ENCODE measurements at regions not wholly inside any gene's neighbourhood (a gene's known extent, or its start where the extent isn't known, plus 50 kb on each side); places are given as distances from the start of the nearest gene placed in this dataset.

DNA sequence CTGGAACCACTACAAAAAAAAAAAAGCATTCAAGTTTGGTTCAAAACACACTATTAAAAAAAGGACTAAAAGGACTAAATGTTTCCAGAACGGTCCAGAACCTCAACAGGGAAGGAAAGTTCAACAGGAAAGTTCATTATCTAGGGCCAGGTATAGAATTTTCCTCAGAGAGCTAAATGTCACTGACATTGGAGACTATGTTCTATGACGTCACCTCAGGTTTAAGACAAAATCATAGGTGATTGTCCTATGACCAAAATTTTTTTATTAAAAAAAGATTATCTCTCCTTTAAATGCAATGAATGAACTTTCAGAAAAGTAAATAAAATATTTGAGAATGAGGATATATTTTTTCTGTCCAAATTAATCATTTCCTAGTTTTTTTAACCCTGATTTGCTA lies 746.7 kb upstream of the USP15 start:
- DNase-seq (ENCODE audit: low spot score), result no peak
- WGBS, result 67% methylated on average over 2 of the region's 2 CpGs
- no peak overlapping the region for H3K9ac ChIP-seq (ENCODE audit: low read depth in 1 of 2, low read length in 2 of 2)

GRCh38 chr12:61514016-61514415 lies 746.2 kb upstream of the USP15 start:
- Histone ChIP-seq H3K9ac (ENCODE audit: low read depth in 1 of 2, low read length in 2 of 2) (no peak overlapping the region), H3K27me3 (ENCODE audit: control insufficient read depth in 4 of 4, insufficient read depth in 4 of 4, low read length in 3 of 4) (peaks cover 0 to 5% (median 0%) of the 10 kb centered on the region in 4 donors), H3K4me3 (ENCODE audit: low read depth in 1 of 3, low read length in 3 of 3) (no peak overlapping the region), H3K9me3 (ENCODE audit: control insufficient read depth in 4 of 4, low read length in 3 of 4) (no peaks in the 10 kb centered on the region), H3K36me3 (ENCODE audit: control insufficient read depth in 4 of 4, insufficient read depth in 3 of 4, low read depth in 1 of 4, low read length in 3 of 4) (no peaks in the 10 kb centered on the region), H3K27ac (ENCODE audit: low read depth in 1 of 2, low read length in 2 of 2) (no peak overlapping the region), H3K4me1 (ENCODE audit: control insufficient read depth in 4 of 4, insufficient read depth in 4 of 4, low read length in 3 of 4) (no peaks in the 10 kb centered on the region)
- DNase-seq (ENCODE audit: low spot score), result no peak
- 77% methylated on average over 8 of the region's 8 CpGs for WGBS
- no peak for TF ChIP-seq FOXA1 (IDR thresholded peaks at IDR 0.05)
- no peak for TF ChIP-seq GABPA (IDR thresholded peaks at IDR 0.05 in 1 of 2, conservative IDR thresholded peaks at IDR 0.05 in 1 of 2)
- TF ChIP-seq EGR1 (IDR thresholded peaks at IDR 0.05; ENCODE audit: low read depth in 2 of 2), result no peak
- no peak for TF ChIP-seq FOXA2 (IDR thresholded peaks at IDR 0.05)
- TF ChIP-seq TAF1 (conservative IDR thresholded peaks at IDR 0.05), result no peak
- no peak for TF ChIP-seq JUND (IDR thresholded peaks at IDR 0.05)
- TF ChIP-seq, protein P1, sequence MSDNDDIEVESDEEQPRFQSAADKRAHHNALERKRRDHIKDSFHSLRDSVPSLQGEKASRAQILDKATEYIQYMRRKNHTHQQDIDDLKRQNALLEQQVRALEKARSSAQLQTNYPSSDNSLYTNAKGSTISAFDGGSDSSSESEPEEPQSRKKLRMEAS (IDR thresholded peaks at IDR 0.05), result no peak
- TF ChIP-seq NR2F2 (IDR thresholded peaks at IDR 0.05), result no peak
- TF ChIP-seq HNF4G (IDR thresholded peaks at IDR 0.05), result no peak
- TF ChIP-seq YY1 (IDR thresholded peaks at IDR 0.05), result no peak
- no peak for TF ChIP-seq SP1 (IDR thresholded peaks at IDR 0.05)
- no peak for TF ChIP-seq HNF4A (conservative IDR thresholded peaks at IDR 0.05)
- TF ChIP-seq ATF3 (IDR thresholded peaks at IDR 0.05), result no peak
- TF ChIP-seq, protein P2, sequence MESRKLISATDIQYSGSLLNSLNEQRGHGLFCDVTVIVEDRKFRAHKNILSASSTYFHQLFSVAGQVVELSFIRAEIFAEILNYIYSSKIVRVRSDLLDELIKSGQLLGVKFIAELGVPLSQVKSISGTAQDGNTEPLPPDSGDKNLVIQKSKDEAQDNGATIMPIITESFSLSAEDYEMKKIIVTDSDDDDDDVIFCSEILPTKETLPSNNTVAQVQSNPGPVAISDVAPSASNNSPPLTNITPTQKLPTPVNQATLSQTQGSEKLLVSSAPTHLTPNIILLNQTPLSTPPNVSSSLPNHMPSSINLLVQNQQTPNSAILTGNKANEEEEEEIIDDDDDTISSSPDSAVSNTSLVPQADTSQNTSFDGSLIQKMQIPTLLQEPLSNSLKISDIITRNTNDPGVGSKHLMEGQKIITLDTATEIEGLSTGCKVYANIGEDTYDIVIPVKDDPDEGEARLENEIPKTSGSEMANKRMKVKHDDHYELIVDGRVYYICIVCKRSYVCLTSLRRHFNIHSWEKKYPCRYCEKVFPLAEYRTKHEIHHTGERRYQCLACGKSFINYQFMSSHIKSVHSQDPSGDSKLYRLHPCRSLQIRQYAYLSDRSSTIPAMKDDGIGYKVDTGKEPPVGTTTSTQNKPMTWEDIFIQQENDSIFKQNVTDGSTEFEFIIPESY (IDR thresholded peaks at IDR 0.05), result no peak
- no peak for TF ChIP-seq RXRA (IDR thresholded peaks at IDR 0.05)
- TF ChIP-seq, protein P3, sequence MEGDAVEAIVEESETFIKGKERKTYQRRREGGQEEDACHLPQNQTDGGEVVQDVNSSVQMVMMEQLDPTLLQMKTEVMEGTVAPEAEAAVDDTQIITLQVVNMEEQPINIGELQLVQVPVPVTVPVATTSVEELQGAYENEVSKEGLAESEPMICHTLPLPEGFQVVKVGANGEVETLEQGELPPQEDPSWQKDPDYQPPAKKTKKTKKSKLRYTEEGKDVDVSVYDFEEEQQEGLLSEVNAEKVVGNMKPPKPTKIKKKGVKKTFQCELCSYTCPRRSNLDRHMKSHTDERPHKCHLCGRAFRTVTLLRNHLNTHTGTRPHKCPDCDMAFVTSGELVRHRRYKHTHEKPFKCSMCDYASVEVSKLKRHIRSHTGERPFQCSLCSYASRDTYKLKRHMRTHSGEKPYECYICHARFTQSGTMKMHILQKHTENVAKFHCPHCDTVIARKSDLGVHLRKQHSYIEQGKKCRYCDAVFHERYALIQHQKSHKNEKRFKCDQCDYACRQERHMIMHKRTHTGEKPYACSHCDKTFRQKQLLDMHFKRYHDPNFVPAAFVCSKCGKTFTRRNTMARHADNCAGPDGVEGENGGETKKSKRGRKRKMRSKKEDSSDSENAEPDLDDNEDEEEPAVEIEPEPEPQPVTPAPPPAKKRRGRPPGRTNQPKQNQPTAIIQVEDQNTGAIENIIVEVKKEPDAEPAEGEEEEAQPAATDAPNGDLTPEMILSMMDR (IDR thresholded peaks at IDR 0.05; ENCODE audit: low read depth, low read length, missing input control), result no peak
- TF ChIP-seq RAD21 (IDR thresholded peaks at IDR 0.05), result no peak

More for the DNA sequence above, 746.7 kb upstream of the USP15 start:
- Histone ChIP-seq H3K9me3 (ENCODE audit: control insufficient read depth in 4 of 4, low read length in 3 of 4) (no peaks in the 10 kb centered on the region), H3K4me3 (ENCODE audit: low read depth in 1 of 3, low read length in 3 of 3) (no peak overlapping the region), H3K27ac (ENCODE audit: low read depth in 1 of 2, low read length in 2 of 2) (no peak overlapping the region), H3K36me3 (ENCODE audit: control insufficient read depth in 4 of 4, insufficient read depth in 3 of 4, low read depth in 1 of 4, low read length in 3 of 4) (no peaks in the 10 kb centered on the region), H3K27me3 (ENCODE audit: control insufficient read depth in 4 of 4, insufficient read depth in 4 of 4, low read length in 3 of 4) (peaks cover 0 to 5% (median 0%) of the 10 kb centered on the region in 4 donors), H3K4me1 (ENCODE audit: control insufficient read depth in 4 of 4, insufficient read depth in 4 of 4, low read length in 3 of 4) (no peaks in the 10 kb centered on the region)
- TF ChIP-seq JUND (IDR thresholded peaks at IDR 0.05), result no peak
- TF ChIP-seq, protein P4, sequence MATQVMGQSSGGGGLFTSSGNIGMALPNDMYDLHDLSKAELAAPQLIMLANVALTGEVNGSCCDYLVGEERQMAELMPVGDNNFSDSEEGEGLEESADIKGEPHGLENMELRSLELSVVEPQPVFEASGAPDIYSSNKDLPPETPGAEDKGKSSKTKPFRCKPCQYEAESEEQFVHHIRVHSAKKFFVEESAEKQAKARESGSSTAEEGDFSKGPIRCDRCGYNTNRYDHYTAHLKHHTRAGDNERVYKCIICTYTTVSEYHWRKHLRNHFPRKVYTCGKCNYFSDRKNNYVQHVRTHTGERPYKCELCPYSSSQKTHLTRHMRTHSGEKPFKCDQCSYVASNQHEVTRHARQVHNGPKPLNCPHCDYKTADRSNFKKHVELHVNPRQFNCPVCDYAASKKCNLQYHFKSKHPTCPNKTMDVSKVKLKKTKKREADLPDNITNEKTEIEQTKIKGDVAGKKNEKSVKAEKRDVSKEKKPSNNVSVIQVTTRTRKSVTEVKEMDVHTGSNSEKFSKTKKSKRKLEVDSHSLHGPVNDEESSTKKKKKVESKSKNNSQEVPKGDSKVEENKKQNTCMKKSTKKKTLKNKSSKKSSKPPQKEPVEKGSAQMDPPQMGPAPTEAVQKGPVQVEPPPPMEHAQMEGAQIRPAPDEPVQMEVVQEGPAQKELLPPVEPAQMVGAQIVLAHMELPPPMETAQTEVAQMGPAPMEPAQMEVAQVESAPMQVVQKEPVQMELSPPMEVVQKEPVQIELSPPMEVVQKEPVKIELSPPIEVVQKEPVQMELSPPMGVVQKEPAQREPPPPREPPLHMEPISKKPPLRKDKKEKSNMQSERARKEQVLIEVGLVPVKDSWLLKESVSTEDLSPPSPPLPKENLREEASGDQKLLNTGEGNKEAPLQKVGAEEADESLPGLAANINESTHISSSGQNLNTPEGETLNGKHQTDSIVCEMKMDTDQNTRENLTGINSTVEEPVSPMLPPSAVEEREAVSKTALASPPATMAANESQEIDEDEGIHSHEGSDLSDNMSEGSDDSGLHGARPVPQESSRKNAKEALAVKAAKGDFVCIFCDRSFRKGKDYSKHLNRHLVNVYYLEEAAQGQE (IDR thresholded peaks at IDR 0.05), result no peak
- TF ChIP-seq ATF3 (IDR thresholded peaks at IDR 0.05), result no peak
- no peak for TF ChIP-seq FOXA1 (IDR thresholded peaks at IDR 0.05)
- no peak for TF ChIP-seq NR2F2 (IDR thresholded peaks at IDR 0.05)
- TF ChIP-seq, protein P1 (IDR thresholded peaks at IDR 0.05), result no peak
- no peak for TF ChIP-seq SP1 (IDR thresholded peaks at IDR 0.05)
- no peak for TF ChIP-seq RAD21 (IDR thresholded peaks at IDR 0.05)
- no peak for TF ChIP-seq GABPA (IDR thresholded peaks at IDR 0.05 in 1 of 2, conservative IDR thresholded peaks at IDR 0.05 in 1 of 2)
